Prostate gland (tissue), 2 donors: ENCODE measurements at regions not wholly inside any gene's neighbourhood (a gene's known extent, or its start where the extent isn't known, plus 50 kb on each side); places are given as distances from the start of the nearest gene placed in this dataset.

Experiments
- DNase-seq: peaks from one replicate; pipeline ENCODE4 v3.0.0-alpha.2; 2019; ENCODE audit warnings: low spot score
- H3K27ac ChIP-seq, 2 donors: fragments of 200-600 bp; sonication (generic); 2 replicates each; pipeline ENCODE4 v1.5.1; 2017 to 2019
- H3K27me3 ChIP-seq: fragments of 200-600 bp; sonication (generic); replicated peaks from 2 replicates; pipeline ENCODE4 v1.5.1; 2019; ENCODE audit not compliant: insufficient read depth
- H3K36me3 ChIP-seq, 2 donors: fragments of 200-600 bp; sonication (generic); 1 replicate in 1 of 2; 2 replicates in 1 of 2; pipeline versions ENCODE4 v1.5.1 to v1.8.1; 2017 to 2019
- H3K4me1 ChIP-seq: fragments of 200-600 bp; sonication (generic); replicated peaks from 2 replicates; pipeline ENCODE4 v1.5.1; 2019
- H3K4me3 ChIP-seq, 2 donors: fragments of 200-600 bp; sonication (generic); 2 replicates each; pipeline ENCODE4 v1.5.1; 2017 to 2019
- H3K9me3 ChIP-seq: fragments of 200-600 bp; sonication (generic); 2 replicates; pipeline ENCODE4 v1.5.1; 2017
- POLR2A ChIP-seq: fragments of 450-650 bp; IDR thresholded peaks from one replicate; pipeline ENCODE4 v1.6.1; 2016; ENCODE audit warnings: antibody characterized with exemption, mild to moderate bottlenecking
- POLR2AphosphoS5 ChIP-seq: sonication (generic); formaldehyde crosslinking; IDR thresholded peaks from one replicate; pipeline ENCODE4 v1.6.1; 2017; ENCODE audit warnings: antibody characterized with exemption
- WGBS: methylation state at CpG from one replicate; pipeline ENCODE4 v1.1.5; 2018; 5-methylcytosine and 5-hydroxymethylcytosine counted together
- intact Hi-C: fragments of 100-400 bp; cut with DNase I; formaldehyde crosslinking; loops from one replicate; pipeline ENCODE4 v1.14.2; 2022
- TF ChIP-seq, protein P1 (sequence below), 4 experiments: fragments of 200-600 bp in 2 of 4; fragments of 450-650 bp in 2 of 4; sonication (generic) in 2 of 4; IDR thresholded peaks; 1 replicate in 3 of 4; 2 replicates in 1 of 4; pipeline ENCODE4 v1.5.1; 2016 to 2019; ENCODE audit warnings: antibody characterized with exemption in 4 of 4, mild to moderate bottlenecking in 2 of 4, moderate library complexity in 2 of 4

DNA sequence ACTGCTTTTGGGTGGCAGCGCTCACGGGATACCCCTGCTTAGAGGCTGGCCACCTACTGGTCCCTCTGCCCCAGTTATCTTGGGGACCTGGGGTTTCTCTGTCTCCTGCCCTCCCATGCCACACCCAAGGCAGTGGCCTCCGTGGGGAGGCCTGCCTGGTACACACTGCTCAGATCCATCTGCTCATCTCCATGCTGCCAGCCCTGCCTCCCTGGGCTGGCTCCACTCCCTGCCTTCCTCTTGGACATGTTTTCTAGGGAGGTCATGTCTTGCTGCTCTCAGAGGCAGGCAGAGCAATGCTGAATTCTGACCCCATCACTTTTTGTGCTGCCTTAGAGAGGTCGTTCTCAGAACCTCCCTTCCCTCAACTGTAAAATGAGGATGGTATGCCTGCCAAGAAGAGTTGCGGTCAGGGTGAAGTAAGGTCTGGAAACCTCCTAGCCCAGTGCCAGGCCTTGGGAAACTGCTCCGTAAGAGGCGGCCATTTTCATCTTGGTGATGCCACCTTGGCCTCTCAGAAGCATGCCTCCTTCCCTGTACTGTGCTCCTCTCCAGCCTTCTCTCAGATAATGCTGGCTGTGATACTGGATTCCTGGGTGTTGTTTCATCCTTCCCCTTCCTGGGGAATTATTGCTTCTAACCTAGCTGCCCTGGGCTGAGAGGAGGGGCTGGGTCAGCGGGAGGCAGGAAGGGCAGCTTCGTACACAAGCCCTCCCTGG is 186.4 kb upstream of the ZBED5 start:
- H3K27ac ChIP-seq = no peak overlapping the region
- intact Hi-C loops = no loop called here

DNA sequence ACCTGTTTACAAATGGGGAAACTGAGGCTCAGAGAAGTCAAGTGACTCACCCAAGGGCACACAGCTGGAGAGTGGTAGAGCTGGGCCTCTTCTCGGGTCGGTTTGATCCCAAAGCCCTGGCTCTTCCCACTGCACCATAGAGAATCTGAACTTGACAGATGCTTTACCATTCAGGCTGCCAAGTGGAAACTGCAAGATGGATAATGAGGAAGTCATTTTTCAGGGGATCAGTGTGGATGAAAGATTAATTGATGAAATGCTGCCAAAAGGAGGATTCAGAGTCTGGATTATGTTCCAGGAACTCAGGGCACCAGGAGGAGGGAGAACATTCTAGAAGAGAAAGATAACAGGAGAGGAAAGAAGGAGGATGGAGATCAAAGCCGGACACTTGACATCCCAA is 185.9 kb upstream of the ZBED5 start:
- TF ChIP-seq POLR2AphosphoS5 (no peak), POLR2A (no peak)
- TF ChIP-seq, protein P1, sequence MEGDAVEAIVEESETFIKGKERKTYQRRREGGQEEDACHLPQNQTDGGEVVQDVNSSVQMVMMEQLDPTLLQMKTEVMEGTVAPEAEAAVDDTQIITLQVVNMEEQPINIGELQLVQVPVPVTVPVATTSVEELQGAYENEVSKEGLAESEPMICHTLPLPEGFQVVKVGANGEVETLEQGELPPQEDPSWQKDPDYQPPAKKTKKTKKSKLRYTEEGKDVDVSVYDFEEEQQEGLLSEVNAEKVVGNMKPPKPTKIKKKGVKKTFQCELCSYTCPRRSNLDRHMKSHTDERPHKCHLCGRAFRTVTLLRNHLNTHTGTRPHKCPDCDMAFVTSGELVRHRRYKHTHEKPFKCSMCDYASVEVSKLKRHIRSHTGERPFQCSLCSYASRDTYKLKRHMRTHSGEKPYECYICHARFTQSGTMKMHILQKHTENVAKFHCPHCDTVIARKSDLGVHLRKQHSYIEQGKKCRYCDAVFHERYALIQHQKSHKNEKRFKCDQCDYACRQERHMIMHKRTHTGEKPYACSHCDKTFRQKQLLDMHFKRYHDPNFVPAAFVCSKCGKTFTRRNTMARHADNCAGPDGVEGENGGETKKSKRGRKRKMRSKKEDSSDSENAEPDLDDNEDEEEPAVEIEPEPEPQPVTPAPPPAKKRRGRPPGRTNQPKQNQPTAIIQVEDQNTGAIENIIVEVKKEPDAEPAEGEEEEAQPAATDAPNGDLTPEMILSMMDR (IDR thresholded peaks at IDR 0.05) = no peak
- no peak overlapping the region for H3K27ac ChIP-seq
- intact Hi-C loops = no loop called here

More for the DNA sequence above, 186.4 kb upstream of the ZBED5 start:
- Histone ChIP-seq H3K27me3 (no peaks in the 10 kb centered on the region), H3K4me3 (no peak overlapping the region), H3K36me3 (no peaks in the 10 kb centered on the region), H3K9me3 (no peaks in the 10 kb centered on the region), H3K4me1 (no peaks in the 10 kb centered on the region)
- WGBS = 73% methylated on average over 9 of the region's 9 CpGs
- TF ChIP-seq POLR2A (no peak), POLR2AphosphoS5 (no peak)
- TF ChIP-seq, protein P1 (IDR thresholded peaks at IDR 0.05) = no peak
- DNase-seq = no peak

DNA sequence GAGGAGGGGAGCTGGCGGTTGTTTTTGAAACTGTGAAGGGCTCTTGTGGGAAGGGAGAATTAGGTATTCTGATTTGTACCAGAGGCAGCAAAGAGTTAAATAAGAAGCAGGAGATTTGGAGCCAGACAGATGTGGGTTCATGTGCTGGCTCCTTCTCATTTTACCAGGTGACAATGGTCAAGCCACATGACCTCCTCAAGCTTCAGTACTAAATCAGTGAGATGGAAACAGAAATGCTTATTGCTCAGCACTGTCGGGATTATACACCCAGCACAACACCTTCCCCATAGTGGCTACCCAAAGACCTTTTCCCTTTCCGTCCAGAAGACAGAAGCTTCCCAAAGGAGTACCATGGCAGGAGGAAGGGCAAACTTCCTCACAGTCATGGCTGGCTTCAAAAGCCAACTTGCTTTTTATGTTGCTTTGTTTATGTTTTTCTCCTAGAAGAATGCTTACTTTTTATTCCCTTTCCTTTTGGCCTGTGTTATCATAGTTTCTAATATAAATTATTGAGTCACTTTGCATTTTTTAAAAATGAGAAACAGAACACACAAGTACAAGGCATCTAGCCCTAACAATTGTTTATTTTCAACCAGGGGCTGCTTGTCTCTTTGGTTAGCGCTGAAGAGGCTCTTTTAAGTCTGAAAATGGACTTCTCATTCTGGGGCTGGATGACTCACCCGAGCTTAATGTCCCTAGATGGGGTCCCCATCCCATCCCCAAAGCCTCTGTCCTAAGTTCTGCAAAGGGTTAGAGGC is 181.5 kb upstream of the ZBED5 start:
- intact Hi-C loops = loop anchor here (5.0 to 10.0 kb wide), 3 partner anchors 118 to 585 kb away; partner anchors contain the start of gene GALNT18
- Histone ChIP-seq H3K36me3 (no peaks in the 10 kb centered on the region), H3K4me3 (no peak overlapping the region), H3K27me3 (no peaks in the 10 kb centered on the region), H3K27ac (peak overlapping the region in 1 of 2 donors; percentile 12), H3K9me3 (no peaks in the 10 kb centered on the region), H3K4me1 (peaks cover 3% of the 10 kb centered on the region)
- DNase-seq = no peak
- WGBS = 67% methylated on average over 5 of the region's 5 CpGs
- TF ChIP-seq, protein P1 (IDR thresholded peaks at IDR 0.05) = no peak
- no peak for TF ChIP-seq POLR2AphosphoS5

More for the DNA sequence above, 185.9 kb upstream of the ZBED5 start:
- Histone ChIP-seq H3K4me3 (no peak overlapping the region), H3K9me3 (no peaks in the 10 kb centered on the region), H3K36me3 (no peaks in the 10 kb centered on the region), H3K4me1 (no peaks in the 10 kb centered on the region), H3K27me3 (no peaks in the 10 kb centered on the region)
- DNase-seq = no peak
- WGBS = 82% methylated on average over 3 of the region's 3 CpGs

DNA sequence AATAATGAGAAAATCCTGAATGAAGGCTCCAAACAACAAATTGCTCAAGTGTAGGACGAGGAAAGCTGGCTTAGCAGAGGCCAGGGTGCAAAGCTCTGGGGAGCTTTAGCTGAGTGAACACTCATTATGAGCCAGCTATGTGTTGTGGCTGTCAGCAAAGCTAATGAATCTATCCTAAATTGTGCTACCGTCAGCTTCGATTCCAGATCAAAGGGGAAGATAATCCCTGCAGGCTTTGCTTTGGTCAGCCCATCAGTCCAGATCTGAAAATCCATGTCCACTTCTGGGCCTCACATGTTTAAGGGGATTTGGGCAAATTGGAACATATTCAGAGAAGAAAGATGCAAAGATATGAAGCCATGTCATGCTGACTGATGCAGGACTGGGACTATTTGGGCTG is 180.9 kb upstream of the ZBED5 start:
- Histone ChIP-seq H3K27ac (no peak overlapping the region), H3K4me3 (no peak overlapping the region)
- intact Hi-C loops = loop anchor here (5.0 to 10.0 kb wide), 3 partner anchors 119 to 586 kb away; partner anchors contain the start of gene GALNT18

More for the DNA sequence above, 180.9 kb upstream of the ZBED5 start:
- Histone ChIP-seq H3K27me3 (no peaks in the 10 kb centered on the region), H3K36me3 (no peaks in the 10 kb centered on the region), H3K4me1 (peaks cover 3% of the 10 kb centered on the region), H3K9me3 (no peaks in the 10 kb centered on the region)
- WGBS = 43% methylated on average over 3 of the region's 3 CpGs
- no peak for DNase-seq
- TF ChIP-seq POLR2A (no peak), POLR2AphosphoS5 (no peak)
- TF ChIP-seq, protein P1 (IDR thresholded peaks at IDR 0.05) = no peak
